ENCODE measurements at regions not wholly inside any gene's neighbourhood (a gene's known extent, or its start where the extent isn't known, plus 50 kb on each side); places are given as distances from the start of the nearest gene placed in this dataset.

DNA sequence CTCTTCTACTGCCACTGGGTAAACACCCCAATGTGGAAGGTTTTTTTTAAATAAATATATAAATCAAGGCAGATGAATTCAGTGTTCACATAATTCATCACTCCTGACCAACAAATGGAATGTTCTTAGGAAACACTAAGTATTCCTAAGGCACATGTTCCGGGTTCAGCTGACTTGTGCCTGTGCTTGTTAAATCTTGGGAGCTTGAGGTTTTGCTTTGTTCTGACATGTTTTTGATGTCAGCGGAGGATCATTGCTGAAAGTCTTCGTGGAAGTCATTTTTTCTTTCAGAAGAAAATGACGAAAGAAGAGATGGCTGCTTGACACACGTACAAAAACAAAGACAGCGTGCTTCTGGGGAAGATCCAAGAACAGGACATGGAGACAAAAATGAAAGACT is 185.8 kb downstream of the MZT1 start:
- TF ChIP-seq, protein P1, sequence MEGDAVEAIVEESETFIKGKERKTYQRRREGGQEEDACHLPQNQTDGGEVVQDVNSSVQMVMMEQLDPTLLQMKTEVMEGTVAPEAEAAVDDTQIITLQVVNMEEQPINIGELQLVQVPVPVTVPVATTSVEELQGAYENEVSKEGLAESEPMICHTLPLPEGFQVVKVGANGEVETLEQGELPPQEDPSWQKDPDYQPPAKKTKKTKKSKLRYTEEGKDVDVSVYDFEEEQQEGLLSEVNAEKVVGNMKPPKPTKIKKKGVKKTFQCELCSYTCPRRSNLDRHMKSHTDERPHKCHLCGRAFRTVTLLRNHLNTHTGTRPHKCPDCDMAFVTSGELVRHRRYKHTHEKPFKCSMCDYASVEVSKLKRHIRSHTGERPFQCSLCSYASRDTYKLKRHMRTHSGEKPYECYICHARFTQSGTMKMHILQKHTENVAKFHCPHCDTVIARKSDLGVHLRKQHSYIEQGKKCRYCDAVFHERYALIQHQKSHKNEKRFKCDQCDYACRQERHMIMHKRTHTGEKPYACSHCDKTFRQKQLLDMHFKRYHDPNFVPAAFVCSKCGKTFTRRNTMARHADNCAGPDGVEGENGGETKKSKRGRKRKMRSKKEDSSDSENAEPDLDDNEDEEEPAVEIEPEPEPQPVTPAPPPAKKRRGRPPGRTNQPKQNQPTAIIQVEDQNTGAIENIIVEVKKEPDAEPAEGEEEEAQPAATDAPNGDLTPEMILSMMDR (IDR thresholded peaks at IDR 0.05 in 2 of 3, conservative IDR thresholded peaks at IDR 0.05 in 1 of 3; ENCODE audit: borderline replicate concordance in 1 of 3, insufficient read depth in 1 of 3, low read depth in 2 of 3, low read length in 2 of 3): no peak
- TF ChIP-seq YY1 (IDR thresholded peaks at IDR 0.05; ENCODE audit: extremely low read depth, insufficient replicate concordance, low read depth, low read length) (no peak), EZH2 (IDR thresholded peaks at IDR 0.05) (no peak), POLR2AphosphoS5 (IDR thresholded peaks at IDR 0.05; ENCODE audit: low read depth, low read length) (no peak), ZNF274 (IDR thresholded peaks at IDR 0.05; ENCODE audit: low read depth, low read length) (no peak), POLR2A (IDR thresholded peaks at IDR 0.05; ENCODE audit: borderline replicate concordance, extremely low read depth, insufficient read depth, insufficient read length) (no peak), ZFX (IDR thresholded peaks at IDR 0.05) (no peak), CEBPB (IDR thresholded peaks at IDR 0.05; ENCODE audit: low read depth) (no peak), EZH2phosphoT487 (IDR thresholded peaks at IDR 0.05; ENCODE audit: borderline replicate concordance) (no peak), JUND (IDR thresholded peaks at IDR 0.05) (no peak)
- TF ChIP-seq, protein P2, sequence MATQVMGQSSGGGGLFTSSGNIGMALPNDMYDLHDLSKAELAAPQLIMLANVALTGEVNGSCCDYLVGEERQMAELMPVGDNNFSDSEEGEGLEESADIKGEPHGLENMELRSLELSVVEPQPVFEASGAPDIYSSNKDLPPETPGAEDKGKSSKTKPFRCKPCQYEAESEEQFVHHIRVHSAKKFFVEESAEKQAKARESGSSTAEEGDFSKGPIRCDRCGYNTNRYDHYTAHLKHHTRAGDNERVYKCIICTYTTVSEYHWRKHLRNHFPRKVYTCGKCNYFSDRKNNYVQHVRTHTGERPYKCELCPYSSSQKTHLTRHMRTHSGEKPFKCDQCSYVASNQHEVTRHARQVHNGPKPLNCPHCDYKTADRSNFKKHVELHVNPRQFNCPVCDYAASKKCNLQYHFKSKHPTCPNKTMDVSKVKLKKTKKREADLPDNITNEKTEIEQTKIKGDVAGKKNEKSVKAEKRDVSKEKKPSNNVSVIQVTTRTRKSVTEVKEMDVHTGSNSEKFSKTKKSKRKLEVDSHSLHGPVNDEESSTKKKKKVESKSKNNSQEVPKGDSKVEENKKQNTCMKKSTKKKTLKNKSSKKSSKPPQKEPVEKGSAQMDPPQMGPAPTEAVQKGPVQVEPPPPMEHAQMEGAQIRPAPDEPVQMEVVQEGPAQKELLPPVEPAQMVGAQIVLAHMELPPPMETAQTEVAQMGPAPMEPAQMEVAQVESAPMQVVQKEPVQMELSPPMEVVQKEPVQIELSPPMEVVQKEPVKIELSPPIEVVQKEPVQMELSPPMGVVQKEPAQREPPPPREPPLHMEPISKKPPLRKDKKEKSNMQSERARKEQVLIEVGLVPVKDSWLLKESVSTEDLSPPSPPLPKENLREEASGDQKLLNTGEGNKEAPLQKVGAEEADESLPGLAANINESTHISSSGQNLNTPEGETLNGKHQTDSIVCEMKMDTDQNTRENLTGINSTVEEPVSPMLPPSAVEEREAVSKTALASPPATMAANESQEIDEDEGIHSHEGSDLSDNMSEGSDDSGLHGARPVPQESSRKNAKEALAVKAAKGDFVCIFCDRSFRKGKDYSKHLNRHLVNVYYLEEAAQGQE (IDR thresholded peaks at IDR 0.05; ENCODE audit: low read depth): no peak
- TF ChIP-seq, protein P3, sequence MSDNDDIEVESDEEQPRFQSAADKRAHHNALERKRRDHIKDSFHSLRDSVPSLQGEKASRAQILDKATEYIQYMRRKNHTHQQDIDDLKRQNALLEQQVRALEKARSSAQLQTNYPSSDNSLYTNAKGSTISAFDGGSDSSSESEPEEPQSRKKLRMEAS (IDR thresholded peaks at IDR 0.05): no peak
